ENCODE measurements at regions not wholly inside any gene's neighbourhood (a gene's known extent, or its start where the extent isn't known, plus 50 kb on each side); places are given as distances from the start of the nearest gene placed in this dataset.
A peak's percentile ranks its signal among the peaks of the same experiment; 100 is the strongest.

DNA sequence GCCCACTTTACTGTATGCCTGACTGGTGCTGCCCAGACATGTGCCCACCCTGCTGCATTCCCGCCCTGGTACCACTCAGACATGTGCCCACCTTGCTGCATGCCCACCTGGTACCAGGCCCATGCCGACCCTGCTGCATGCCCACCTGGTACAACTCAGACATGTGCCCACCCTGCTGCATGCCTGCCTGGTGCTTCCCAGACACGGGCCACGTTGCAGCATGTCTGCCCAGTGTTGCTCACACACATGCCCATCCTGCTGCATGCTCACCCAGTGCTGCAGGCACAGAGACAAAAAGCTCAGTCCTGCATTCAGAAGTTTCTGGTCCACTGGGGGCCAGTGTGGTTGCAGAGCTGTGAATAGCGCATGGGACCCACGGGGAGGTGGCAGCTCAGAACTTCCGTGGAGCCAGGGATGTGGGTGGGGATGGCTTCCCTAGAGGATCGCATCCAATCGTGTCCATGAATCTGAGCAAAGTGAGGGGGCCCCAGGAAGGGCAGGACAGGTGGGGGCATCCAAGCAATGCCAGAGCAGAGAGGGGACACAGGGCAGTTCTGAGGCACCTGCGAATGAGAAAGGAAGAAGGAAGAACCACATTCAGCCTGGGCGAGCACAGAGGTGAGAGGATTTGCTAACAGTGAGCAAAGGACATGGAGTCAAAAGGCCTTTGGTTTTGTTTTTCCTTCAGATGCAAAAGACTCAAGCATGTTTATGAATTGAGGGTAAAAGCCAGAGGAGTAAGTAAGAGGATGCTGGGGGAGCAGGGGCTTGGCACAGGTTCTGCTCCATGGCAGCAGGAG, 175.9 kb upstream of the C14orf180 start:
- Histone ChIP-seq H2BK12ac (ENCODE audit: low read length) (no peak overlapping the region), H2AFZ (ENCODE audit: insufficient read depth, low read length, poor library complexity) (no peak overlapping the region), H3K4me3 (ENCODE audit: low read depth, low read length) (peak overlapping the region; percentile 57), H2AK5ac (ENCODE audit: low read length) (no peak overlapping the region), H3K36me3 (ENCODE audit: control insufficient read depth in 1 of 2, insufficient read depth in 2 of 2, low read length in 2 of 2) (no peaks in the 10 kb centered on the region), H3K14ac (ENCODE audit: low read length) (no peak overlapping the region), H3K9me3 (ENCODE audit: insufficient read depth, low read depth, low read length) (peaks cover 7% of the 10 kb centered on the region), H3K27ac (ENCODE audit: low read depth, low read length) (no peak overlapping the region), H2BK5ac (ENCODE audit: low read depth, low read length, poor library complexity) (no peak overlapping the region), H4K8ac (ENCODE audit: low read depth, low read length) (no peak overlapping the region), H3K4me1 (ENCODE audit: control insufficient read depth in 1 of 2, insufficient read depth in 2 of 2, low read length in 2 of 2) (no peaks in the 10 kb centered on the region), H3K27me3 (ENCODE audit: insufficient read depth, low read length) (no peaks in the 10 kb centered on the region), H3K18ac (ENCODE audit: low read length) (no peak overlapping the region), H3K4me2 (ENCODE audit: low read length) (no peak overlapping the region), H2BK120ac (ENCODE audit: insufficient read depth, low read length, poor library complexity) (no peak overlapping the region), H4K12ac (ENCODE audit: low read depth, low read length) (no peak overlapping the region), H3K4ac (ENCODE audit: low read depth, low read length) (no peak overlapping the region), H4K91ac (ENCODE audit: low read depth, low read length) (no peak overlapping the region), H3K79me2 (ENCODE audit: control insufficient read depth, insufficient read depth, low read length, poor library complexity) (no peaks in the 10 kb centered on the region), H3K79me1 (ENCODE audit: low read length) (no peaks in the 10 kb centered on the region), H3K9ac (ENCODE audit: low read length) (no peak overlapping the region), H3K23ac (ENCODE audit: low read length) (no peak overlapping the region)
- DNase-seq = no peak
- no CpG with 5 or more reads among the region's 11 CpGs for WGBS (ENCODE audit: extremely low coverage, insufficient coverage, insufficient read length)

DNA sequence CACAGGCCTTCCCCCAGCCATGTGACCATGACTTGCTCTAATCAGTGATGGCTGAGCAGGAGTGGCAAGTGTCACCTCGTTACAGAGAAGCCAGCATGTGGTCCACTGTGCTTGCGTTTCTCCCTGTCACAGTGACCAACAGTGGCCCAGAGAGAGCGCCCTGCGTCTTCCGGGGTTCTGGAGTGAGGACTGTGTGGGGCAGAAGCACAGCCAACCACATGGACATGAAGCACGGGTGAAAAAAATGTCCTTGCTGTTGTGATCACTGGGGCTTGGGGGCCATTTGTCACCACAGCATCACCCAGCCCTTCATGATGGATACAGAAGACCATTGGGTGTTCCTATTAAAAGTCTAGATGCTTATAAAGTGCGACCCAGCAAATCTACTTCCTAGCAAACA, 174.6 kb upstream of the C14orf180 start:
- H3K27ac ChIP-seq (ENCODE audit: low read depth, low read length) = no peak overlapping the region
- peak overlapping the region; percentile 81 for H3K23ac ChIP-seq (ENCODE audit: low read length)
- no peak overlapping the region for H2AK5ac ChIP-seq (ENCODE audit: low read length)
- no peak overlapping the region for H3K9ac ChIP-seq (ENCODE audit: low read length)
- no CpG with 5 or more reads among the region's 7 CpGs for WGBS (ENCODE audit: extremely low coverage, insufficient coverage, insufficient read length)
- H3K4me1 ChIP-seq (ENCODE audit: control insufficient read depth in 1 of 2, insufficient read depth in 2 of 2, low read length in 2 of 2) = no peaks in the 10 kb centered on the region
- no peak overlapping the region for H4K8ac ChIP-seq (ENCODE audit: low read depth, low read length)
- no peak for DNase-seq
- H4K91ac ChIP-seq (ENCODE audit: low read depth, low read length) = no peak overlapping the region
- H2AFZ ChIP-seq (ENCODE audit: insufficient read depth, low read length, poor library complexity) = no peak overlapping the region
- H3K4me3 ChIP-seq (ENCODE audit: low read depth, low read length) = no peak overlapping the region
- H2BK12ac ChIP-seq (ENCODE audit: low read length) = no peak overlapping the region
- H2BK5ac ChIP-seq (ENCODE audit: low read depth, low read length, poor library complexity) = no peak overlapping the region
- H4K12ac ChIP-seq (ENCODE audit: low read depth, low read length) = no peak overlapping the region
- H3K36me3 ChIP-seq (ENCODE audit: control insufficient read depth in 1 of 2, insufficient read depth in 2 of 2, low read length in 2 of 2) = no peaks in the 10 kb centered on the region
- H2BK120ac ChIP-seq (ENCODE audit: insufficient read depth, low read length, poor library complexity) = no peak overlapping the region
- H3K4me2 ChIP-seq (ENCODE audit: low read length) = no peak overlapping the region
- no peaks in the 10 kb centered on the region for H3K27me3 ChIP-seq (ENCODE audit: insufficient read depth, low read length)
- H3K4ac ChIP-seq (ENCODE audit: low read depth, low read length) = no peak overlapping the region
- H3K79me2 ChIP-seq (ENCODE audit: control insufficient read depth, insufficient read depth, low read length, poor library complexity) = no peaks in the 10 kb centered on the region
- no peak overlapping the region for H3K18ac ChIP-seq (ENCODE audit: low read length)
- H3K79me1 ChIP-seq (ENCODE audit: low read length) = no peaks in the 10 kb centered on the region
- peaks cover 5% of the 10 kb centered on the region for H3K9me3 ChIP-seq (ENCODE audit: insufficient read depth, low read depth, low read length)
- H3K14ac ChIP-seq (ENCODE audit: low read length) = no peak overlapping the region

DNA sequence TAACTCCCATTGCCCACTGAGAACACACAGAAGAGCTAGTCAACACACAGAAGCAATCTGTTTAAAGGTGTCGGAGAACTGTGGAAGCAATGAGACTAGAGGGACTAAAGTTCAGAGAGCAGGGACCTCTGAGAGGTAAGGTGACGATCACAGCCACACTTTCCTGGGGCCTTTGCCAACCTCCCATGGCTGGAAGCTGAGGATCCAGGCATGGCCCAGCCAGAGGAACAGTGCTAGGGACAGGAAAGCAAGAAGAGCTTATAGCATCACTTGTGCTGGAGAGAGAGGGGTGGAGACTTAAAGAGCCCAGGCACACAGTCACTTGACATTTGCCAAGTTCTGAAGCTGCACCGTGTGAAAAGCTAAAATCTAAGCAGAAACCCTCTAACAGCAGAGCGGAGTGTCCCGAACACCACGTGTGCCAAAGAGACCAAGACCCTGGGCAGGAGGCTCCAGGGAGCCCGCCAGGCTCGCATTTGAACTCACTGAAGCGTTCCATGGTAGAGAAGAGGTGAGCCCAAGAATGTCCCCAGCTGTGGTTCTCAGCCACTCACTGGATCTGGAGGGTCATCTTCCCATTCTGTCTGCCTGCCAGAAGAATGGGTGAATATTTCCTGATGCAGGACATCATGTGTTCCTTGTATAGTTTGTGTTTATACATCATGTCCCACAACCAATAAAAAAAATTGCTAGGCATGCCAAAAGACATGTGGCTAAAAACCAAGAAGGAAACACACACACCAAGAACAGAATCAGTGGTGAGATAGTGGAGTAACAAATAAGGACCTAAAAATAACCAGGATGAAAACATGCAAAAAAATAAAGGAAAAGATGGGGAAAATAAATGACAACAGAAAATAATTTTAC, 174.0 kb upstream of the C14orf180 start:
- DNase-seq = no peak
- Histone ChIP-seq H3K18ac (ENCODE audit: low read length) (no peak overlapping the region), H3K9ac (ENCODE audit: low read length) (no peak overlapping the region), H3K4me2 (ENCODE audit: low read length) (no peak overlapping the region), H4K91ac (ENCODE audit: low read depth, low read length) (no peak overlapping the region), H3K14ac (ENCODE audit: low read length) (no peak overlapping the region), H3K79me2 (ENCODE audit: control insufficient read depth, insufficient read depth, low read length, poor library complexity) (no peaks in the 10 kb centered on the region), H3K27me3 (ENCODE audit: insufficient read depth, low read length) (no peaks in the 10 kb centered on the region), H3K23ac (ENCODE audit: low read length) (no peak overlapping the region), H2BK120ac (ENCODE audit: insufficient read depth, low read length, poor library complexity) (no peak overlapping the region), H3K27ac (ENCODE audit: low read depth, low read length) (no peak overlapping the region), H2AK5ac (ENCODE audit: low read length) (no peak overlapping the region), H3K4ac (ENCODE audit: low read depth, low read length) (no peak overlapping the region), H2BK5ac (ENCODE audit: low read depth, low read length, poor library complexity) (no peak overlapping the region), H4K12ac (ENCODE audit: low read depth, low read length) (no peak overlapping the region), H4K8ac (ENCODE audit: low read depth, low read length) (no peak overlapping the region), H2AFZ (ENCODE audit: insufficient read depth, low read length, poor library complexity) (no peak overlapping the region), H2BK12ac (ENCODE audit: low read length) (no peak overlapping the region), H3K4me3 (ENCODE audit: low read depth, low read length) (no peak overlapping the region), H3K9me3 (ENCODE audit: insufficient read depth, low read depth, low read length) (peaks cover 5% of the 10 kb centered on the region), H3K4me1 (ENCODE audit: control insufficient read depth in 1 of 2, insufficient read depth in 2 of 2, low read length in 2 of 2) (no peaks in the 10 kb centered on the region), H3K79me1 (ENCODE audit: low read length) (no peaks in the 10 kb centered on the region), H3K36me3 (ENCODE audit: control insufficient read depth in 1 of 2, insufficient read depth in 2 of 2, low read length in 2 of 2) (no peaks in the 10 kb centered on the region)
- WGBS (ENCODE audit: extremely low coverage, insufficient coverage, insufficient read length) = no CpG with 5 or more reads among the region's 9 CpGs

DNA sequence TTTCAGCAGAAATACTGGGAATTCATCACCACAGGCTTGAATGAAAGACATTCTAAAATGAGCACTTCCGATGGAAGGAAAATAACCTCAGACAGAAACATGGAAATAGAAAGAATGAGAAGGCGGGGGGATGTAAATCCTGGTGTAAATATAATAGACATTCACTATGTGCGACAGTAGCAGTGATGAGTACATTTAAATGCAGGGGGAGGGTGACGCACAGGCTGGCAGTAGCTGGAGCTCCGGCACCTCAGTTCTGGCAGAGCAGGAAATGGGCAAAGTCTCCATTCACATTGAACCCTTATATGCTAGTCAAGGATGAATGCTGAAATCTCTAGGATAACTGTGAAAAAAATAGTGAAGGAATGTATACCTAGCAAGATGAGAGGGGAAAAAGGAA, 172.7 kb upstream of the C14orf180 start:
- no peak overlapping the region for H4K12ac ChIP-seq (ENCODE audit: low read depth, low read length)
- no peak overlapping the region for H2BK12ac ChIP-seq (ENCODE audit: low read length)
- H3K4me2 ChIP-seq (ENCODE audit: low read length) = no peak overlapping the region
- no peaks in the 10 kb centered on the region for H3K36me3 ChIP-seq (ENCODE audit: control insufficient read depth in 1 of 2, insufficient read depth in 2 of 2, low read length in 2 of 2)
- no peak overlapping the region for H3K4me3 ChIP-seq (ENCODE audit: low read depth, low read length)
- no peak for DNase-seq
- H3K4ac ChIP-seq (ENCODE audit: low read depth, low read length) = no peak overlapping the region
- H3K9ac ChIP-seq (ENCODE audit: low read length) = no peak overlapping the region
- no peaks in the 10 kb centered on the region for H3K4me1 ChIP-seq (ENCODE audit: control insufficient read depth in 1 of 2, insufficient read depth in 2 of 2, low read length in 2 of 2)
- H3K18ac ChIP-seq (ENCODE audit: low read length) = no peak overlapping the region
- H3K14ac ChIP-seq (ENCODE audit: low read length) = no peak overlapping the region
- peaks cover 5% of the 10 kb centered on the region for H3K9me3 ChIP-seq (ENCODE audit: insufficient read depth, low read depth, low read length)
- H3K79me1 ChIP-seq (ENCODE audit: low read length) = no peaks in the 10 kb centered on the region
- H2BK120ac ChIP-seq (ENCODE audit: insufficient read depth, low read length, poor library complexity) = no peak overlapping the region
- no peaks in the 10 kb centered on the region for H3K27me3 ChIP-seq (ENCODE audit: insufficient read depth, low read length)
- H2AK5ac ChIP-seq (ENCODE audit: low read length) = no peak overlapping the region
- no peaks in the 10 kb centered on the region for H3K79me2 ChIP-seq (ENCODE audit: control insufficient read depth, insufficient read depth, low read length, poor library complexity)
- no peak overlapping the region for H4K8ac ChIP-seq (ENCODE audit: low read depth, low read length)
- H2BK5ac ChIP-seq (ENCODE audit: low read depth, low read length, poor library complexity) = no peak overlapping the region
- WGBS (ENCODE audit: extremely low coverage, insufficient coverage, insufficient read length) = no CpG with 5 or more reads among the region's 5 CpGs
- no peak overlapping the region for H3K23ac ChIP-seq (ENCODE audit: low read length)
- H3K27ac ChIP-seq (ENCODE audit: low read depth, low read length) = no peak overlapping the region
- no peak overlapping the region for H2AFZ ChIP-seq (ENCODE audit: insufficient read depth, low read length, poor library complexity)
- H4K91ac ChIP-seq (ENCODE audit: low read depth, low read length) = no peak overlapping the region
